ENCODE measurements at regions not wholly inside any gene's neighbourhood (a gene's known extent, or its start where the extent isn't known, plus 50 kb on each side); places are given as distances from the start of the nearest gene placed in this dataset.

DNA sequence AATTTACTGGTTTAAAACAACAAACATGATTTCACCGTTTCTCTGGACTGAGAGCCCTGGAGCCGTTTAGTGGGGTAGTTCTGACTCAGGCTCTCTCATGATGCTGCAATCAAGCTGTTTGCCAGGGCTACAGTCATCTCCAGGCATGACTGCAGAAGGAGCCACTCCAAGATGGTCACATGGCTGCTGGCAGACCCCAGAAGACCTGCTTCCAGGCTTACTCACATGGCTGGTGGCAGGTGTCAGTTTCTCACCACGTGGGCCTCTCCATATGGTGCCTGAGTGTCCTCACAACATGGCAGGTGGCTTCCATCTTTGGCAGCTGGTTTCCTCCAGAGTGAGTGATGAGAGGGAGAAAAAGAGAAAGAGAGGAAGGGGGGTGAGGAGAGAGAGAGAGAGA, 378.3 kb upstream of the RGMA start:
- DNase-seq (peak; percentile 52 to 63), ATAC-seq (peak; percentile 85 to 98 (median 92))
- Histone ChIP-seq H3K4me3 (no peak overlapping the region), H3K27ac (no peak overlapping the region), H3K4me1 (peaks cover 0 to 5% (median 0%) of the 10 kb centered on the region in 9 donors), H3K9me3 (no peaks in the 10 kb centered on the region), H3K27me3 (no peaks in the 10 kb centered on the region), H3K36me3 (no peaks in the 10 kb centered on the region)
- TF ChIP-seq, protein P1, sequence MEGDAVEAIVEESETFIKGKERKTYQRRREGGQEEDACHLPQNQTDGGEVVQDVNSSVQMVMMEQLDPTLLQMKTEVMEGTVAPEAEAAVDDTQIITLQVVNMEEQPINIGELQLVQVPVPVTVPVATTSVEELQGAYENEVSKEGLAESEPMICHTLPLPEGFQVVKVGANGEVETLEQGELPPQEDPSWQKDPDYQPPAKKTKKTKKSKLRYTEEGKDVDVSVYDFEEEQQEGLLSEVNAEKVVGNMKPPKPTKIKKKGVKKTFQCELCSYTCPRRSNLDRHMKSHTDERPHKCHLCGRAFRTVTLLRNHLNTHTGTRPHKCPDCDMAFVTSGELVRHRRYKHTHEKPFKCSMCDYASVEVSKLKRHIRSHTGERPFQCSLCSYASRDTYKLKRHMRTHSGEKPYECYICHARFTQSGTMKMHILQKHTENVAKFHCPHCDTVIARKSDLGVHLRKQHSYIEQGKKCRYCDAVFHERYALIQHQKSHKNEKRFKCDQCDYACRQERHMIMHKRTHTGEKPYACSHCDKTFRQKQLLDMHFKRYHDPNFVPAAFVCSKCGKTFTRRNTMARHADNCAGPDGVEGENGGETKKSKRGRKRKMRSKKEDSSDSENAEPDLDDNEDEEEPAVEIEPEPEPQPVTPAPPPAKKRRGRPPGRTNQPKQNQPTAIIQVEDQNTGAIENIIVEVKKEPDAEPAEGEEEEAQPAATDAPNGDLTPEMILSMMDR (IDR thresholded peaks at IDR 0.05): no peak
- 25 to 34% methylated on average over 3 of the region's 3 CpGs for WGBS, 2 donors
- intact Hi-C loops (cut with DNase I): no loop called here

DNA sequence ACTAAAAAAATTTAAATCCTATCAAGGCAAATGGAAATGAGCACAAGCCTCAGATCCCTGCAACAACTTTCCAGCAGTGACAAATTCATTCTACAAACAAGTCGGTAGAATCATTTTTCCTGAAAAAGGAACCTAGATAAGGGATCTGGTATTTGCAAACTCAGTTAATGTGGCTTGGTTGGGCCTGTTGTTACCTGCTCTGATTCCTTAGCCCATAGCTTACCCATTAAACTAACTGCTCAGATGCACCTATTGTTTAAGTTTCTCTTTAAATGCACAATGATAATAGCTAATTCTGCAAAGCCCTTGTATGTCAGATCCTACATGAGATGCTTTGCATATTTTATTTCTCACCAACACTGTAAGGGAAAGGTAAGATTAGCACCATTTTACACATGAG, 377.4 kb upstream of the RGMA start:
- intact Hi-C loops (cut with DNase I): no loop called here
- H3K27ac ChIP-seq: no peak overlapping the region
- H3K9me3 ChIP-seq: no peaks in the 10 kb centered on the region
- peaks cover 0 to 5% (median 0%) of the 10 kb centered on the region in 9 donors for H3K4me1 ChIP-seq
- ATAC-seq (no peak), DNase-seq (no peak)
- no peaks in the 10 kb centered on the region for H3K27me3 ChIP-seq
- 73 to 80% methylated on average over 1 of the region's 1 CpG for WGBS, 2 donors
- H3K4me3 ChIP-seq: no peak overlapping the region
- H3K36me3 ChIP-seq: no peaks in the 10 kb centered on the region
- TF ChIP-seq, protein P1 (IDR thresholded peaks at IDR 0.05): no peak

DNA sequence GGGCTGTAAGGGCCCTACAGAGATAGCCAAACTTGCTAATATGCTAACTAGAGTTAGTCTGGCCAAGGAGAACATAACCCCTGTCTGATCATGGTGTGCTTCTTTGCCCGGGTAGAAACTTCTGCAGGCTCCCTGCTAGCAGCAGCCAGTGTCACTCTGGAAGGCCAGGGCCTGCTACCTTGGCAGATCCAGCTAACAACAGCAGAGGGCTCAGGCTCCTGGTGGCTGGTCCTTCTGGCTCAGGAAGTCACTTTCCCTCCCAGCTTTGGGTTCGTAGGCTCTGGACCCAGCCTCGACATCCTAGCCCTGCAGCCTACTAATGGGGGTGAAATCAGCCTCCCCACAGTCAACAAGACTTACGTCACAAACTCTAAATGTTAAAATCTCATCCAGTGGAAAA, 373.7 kb upstream of the RGMA start:
- DNase-seq (no peak), ATAC-seq (no peak)
- TF ChIP-seq, protein P1 (IDR thresholded peaks at IDR 0.05): no peak
- Histone ChIP-seq H3K27ac (no peak overlapping the region), H3K4me3 (no peak overlapping the region), H3K4me1 (peaks cover 0 to 5% (median 0%) of the 10 kb centered on the region in 9 donors), H3K27me3 (no peaks in the 10 kb centered on the region), H3K9me3 (no peaks in the 10 kb centered on the region), H3K36me3 (no peaks in the 10 kb centered on the region)
- intact Hi-C loops (cut with DNase I): no loop called here
- 71 to 77% methylated on average over 4 of the region's 4 CpGs for WGBS, 2 donors

DNA sequence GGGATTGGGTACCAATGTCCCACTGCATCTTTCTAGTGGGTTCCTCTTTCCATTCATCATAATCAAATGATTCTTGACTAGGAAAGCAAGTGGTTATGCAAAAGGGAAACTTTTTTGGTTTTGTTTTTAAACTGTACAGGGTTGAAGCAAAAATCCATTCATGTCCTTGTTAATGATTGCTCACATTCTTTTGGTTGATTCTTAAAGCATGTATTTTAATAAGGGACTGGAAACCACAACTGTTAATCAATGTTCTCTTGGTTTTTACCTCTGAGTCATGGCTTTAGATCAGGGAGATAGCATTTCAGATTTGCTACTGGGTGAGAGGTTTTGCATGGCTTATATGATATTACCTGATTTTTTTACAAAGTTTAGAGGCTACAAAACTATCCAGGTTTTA, 371.7 kb upstream of the RGMA start:
- ATAC-seq (no peak), DNase-seq (no peak)
- Histone ChIP-seq H3K36me3 (no peaks in the 10 kb centered on the region), H3K4me1 (peaks cover 0 to 2% (median 0%) of the 10 kb centered on the region in 9 donors), H3K27me3 (no peaks in the 10 kb centered on the region), H3K27ac (no peak overlapping the region), H3K9me3 (no peaks in the 10 kb centered on the region), H3K4me3 (no peak overlapping the region)
- intact Hi-C loops (cut with DNase I): no loop called here
- TF ChIP-seq, protein P1 (IDR thresholded peaks at IDR 0.05): no peak

DNA sequence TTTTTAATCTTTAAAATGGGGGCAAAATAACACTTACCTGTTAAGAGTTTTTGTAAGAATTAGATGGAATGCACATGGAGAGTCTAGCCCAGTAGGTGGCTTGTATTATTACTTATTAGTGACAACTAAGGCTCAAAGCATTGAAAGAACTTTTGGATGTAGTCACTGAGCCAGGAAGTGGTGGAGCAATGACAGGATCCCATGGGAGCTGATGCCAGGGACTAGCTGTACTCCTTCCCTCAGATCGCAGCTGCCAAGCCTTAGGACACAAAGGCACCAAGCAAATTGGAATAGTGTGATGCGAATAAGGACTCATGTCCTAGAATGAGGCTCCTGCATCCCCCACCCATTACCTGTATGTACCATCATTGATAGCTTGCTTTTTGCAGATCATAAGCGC, 370.4 kb upstream of the RGMA start:
- no peak overlapping the region for H3K4me3 ChIP-seq
- H3K9me3 ChIP-seq: no peaks in the 10 kb centered on the region
- intact Hi-C loops (cut with DNase I): no loop called here
- ATAC-seq (no peak), DNase-seq (no peak)
- no peak overlapping the region for H3K27ac ChIP-seq
- 90 to 91% methylated on average over 3 of the region's 3 CpGs for WGBS, 2 donors
- peaks cover 0 to 4% (median 0%) of the 10 kb centered on the region in 9 donors for H3K4me1 ChIP-seq
- H3K27me3 ChIP-seq: no peaks in the 10 kb centered on the region
- TF ChIP-seq, protein P1 (IDR thresholded peaks at IDR 0.05): no peak
- no peaks in the 10 kb centered on the region for H3K36me3 ChIP-seq

Data from heart right ventricle (tissue), 16 donors.